ENCODE measurements at regions not wholly inside any gene's neighbourhood (a gene's known extent, or its start where the extent isn't known, plus 50 kb on each side); places are given as distances from the start of the nearest gene placed in this dataset.
"Not testable (repeated sequence)": the region's sequence is repeated elsewhere in the genome, so short reads cannot be mapped to it uniquely, and the experiment has no call there.

DNA sequence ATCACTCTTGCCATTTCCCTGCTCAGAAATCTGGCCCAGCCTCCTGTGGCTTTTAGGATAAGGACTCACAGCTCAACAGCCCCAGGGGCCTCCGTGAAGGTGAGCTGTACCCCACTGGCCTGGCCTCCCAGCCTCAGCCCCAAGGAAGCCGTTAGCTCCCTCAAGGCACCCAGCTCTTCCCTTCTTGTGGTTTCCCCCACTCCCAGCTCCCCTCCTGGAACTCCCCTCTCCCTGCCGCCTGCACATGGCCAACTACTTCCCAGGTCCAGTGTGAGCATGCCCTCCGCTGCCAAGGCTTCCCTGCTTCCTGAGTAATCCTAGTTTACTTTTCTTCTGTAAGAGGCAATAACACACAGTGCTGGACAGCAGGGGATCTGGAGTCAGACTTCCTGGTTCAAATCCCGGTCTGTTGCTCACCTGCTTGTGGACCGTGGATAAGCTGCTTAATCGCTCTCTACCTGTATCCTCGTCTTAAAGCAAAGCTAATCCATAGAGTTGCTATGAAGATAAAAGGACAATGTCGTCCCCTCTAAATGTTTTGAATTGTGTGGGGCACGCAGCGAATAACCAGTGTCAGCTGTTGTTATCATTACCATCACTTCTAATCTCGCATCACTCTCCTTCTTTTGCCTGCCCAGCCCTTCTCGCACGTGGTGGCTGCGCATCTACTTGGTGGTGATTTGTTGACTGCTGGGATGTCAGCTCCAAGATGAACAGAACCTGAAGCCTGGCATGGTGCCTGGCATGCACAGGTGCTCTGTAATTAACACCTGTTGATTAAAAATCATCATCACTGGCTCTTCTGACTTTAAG, 86.6 kb downstream of the C5orf15 start:
- no peak for DNase-seq

DNA sequence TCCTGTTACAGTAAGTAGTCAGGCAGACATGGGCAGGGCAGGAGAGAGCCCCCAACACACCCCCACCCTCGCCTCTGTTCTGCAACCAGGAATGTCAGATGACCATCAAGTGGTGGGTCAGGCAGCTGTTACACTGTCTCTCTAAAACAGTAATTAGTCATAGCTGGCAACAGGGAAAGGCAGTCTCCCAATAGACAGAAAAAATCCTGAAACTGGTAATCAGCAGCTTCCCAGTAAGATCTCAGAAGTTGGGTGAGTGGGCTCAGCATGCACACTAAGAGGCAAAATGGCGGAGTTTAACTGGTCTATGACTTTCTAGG, 90.2 kb downstream of the C5orf15 start:
- DNase-seq, result no peak

DNA sequence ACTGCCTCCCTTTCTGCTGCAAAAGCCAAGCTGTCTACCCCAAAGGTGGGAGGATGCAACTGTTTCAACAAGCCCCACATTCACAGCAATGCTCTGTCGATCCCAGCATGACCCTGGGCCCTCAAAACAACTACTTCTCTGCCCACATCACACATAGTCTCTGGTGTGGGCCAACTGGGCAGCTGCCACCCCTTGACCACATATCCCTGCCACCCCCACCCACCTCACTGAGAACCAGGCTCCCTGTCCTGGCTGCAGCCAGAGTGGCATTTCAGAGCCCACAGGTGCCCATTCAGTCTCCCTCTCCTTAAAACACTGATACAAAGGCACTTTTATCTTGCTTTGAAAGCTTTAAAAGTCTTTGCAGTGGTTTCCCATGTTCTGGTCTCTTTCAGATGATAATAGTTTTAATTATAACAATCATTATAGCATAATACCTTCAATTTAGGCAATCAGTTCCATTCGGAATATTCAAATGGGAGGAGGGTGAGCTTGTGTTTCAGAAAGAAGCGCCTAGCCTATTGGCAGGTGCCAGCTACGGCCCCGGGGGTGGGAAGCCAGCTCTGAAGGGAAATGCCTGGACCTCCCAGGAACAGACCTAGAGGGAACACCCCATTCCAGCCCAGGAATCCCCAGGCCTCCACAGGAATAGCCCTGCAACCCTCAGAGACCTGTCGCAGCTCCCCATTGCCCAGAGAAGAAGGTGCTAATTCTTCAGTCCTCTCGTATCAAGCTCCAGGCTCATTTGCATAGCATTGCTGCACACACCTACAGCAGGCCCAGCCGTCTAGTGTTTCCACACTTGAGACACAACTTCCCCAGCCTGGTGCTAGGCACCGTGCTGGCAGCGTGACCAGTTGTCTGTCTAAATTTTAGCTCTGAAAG, 90.8 kb downstream of the C5orf15 start:
- no peak for DNase-seq

DNA sequence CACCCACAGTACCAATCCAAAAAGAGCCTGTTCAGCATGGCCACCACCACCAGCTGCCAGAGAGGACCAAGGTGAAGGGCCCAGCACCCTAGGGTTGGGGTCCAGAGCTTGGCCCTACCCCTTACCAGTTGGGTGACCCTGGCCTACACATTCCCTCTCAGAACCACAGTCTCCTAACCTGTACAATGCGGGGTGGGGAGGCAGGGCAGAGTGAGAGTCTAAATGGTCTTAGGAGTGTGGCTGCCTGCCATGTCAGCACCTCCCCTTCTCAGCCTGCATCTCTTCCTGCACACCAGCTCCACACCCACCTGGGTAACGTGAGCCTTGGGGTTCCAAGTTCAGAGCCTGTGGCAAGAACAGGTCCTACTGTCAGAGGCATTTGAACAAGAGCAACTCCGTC, 92.2 kb downstream of the C5orf15 start:
- DNase-seq, result no peak

DNA sequence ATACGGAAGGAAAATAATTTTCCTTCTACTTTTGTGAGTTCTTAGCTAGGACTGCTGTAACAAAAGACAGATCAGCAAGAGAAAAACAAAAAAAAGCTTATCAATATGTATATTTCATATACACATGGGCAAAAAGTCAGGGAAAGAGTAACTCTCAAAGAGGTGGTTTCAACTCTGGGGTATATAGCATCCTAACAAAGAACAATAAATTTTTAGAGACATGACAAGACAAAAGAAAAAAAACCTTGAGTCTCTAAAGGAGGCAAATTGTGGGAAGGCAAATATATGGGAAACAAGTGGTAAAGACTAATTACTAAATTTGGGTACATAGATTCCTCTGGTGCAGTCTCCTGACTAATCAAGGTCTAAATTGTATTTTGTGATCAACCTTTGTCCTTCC, 93.2 kb downstream of the C5orf15 start:
- no peak for DNase-seq

DNA sequence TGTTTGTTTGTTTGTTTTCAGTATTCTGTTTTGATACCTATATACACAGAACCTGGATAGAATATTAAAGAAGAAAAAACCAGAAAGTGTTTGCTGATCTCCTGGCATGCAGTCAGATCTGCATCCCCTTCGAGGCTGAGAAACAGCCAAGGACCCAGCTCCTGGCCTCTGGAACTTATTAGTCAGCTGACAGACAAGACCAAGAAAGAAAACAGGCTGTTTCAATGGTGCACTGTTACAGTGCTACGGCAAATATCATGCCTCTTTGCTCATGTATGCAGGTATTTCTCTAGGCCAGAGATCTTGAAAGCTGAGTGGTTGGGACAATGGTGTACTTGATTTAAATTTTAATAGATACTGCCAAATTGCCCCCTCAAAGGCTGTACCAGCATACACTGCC, 95.0 kb downstream of the C5orf15 start:
- no peak for DNase-seq

DNA sequence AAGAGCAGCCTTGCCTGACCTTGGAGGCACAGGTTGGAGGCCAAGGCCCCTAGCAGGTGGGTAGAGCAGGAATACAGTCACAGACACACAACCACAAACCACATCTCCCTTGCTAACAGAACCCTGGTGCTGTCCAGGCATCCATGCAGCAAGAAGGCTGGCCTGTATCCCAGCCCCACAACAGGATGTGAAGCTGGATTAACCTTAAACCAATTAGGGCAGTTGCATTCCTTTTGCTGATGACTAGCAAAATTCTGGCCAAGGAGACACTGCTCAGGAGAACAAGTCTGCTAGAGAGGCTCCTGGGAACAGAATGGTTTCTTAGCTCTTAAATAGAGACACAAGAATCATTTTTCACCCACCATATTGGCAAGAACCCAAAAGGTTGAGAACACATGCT, 97.8 kb downstream of the C5orf15 start:
- no peak for DNase-seq

DNA sequence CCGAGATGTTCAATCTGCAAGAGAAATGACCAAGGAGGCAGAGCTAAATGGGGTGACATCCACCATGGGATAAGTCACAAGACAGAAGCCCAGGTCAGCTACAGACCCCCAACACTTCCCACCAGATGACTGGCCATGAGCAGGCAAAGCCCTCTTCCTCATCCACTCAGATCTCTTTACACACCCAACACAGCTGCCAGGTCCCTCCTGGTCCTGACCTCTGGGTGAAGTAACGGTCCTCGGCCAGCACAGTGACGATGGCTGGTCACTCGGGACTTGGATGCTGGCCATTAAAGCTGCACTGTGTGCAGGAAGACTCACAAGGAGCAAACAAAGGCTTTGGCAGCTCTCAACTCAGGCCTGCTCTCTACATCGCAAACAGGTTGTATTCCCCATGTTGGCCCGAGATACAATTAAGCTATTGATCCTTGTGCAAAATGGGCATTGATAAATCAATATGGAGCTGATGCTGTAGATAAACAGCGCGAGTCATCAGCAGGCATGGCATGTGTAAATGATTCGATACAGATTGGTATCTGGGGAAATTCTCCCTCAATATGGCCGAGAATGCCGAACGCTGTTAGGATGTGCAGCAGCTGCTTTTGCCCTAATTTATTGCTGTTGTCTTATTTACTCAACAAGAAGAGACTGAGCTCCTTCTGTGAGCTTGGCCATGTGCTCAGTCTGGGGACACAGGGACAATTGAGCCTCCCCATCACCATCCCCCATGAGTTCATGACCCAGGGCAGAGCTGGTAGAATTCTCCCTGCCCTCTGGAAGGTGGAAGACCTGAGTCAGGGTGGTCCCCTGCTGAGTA, 98.7 kb downstream of the C5orf15 start:
- DNase-seq, result no peak

DNA sequence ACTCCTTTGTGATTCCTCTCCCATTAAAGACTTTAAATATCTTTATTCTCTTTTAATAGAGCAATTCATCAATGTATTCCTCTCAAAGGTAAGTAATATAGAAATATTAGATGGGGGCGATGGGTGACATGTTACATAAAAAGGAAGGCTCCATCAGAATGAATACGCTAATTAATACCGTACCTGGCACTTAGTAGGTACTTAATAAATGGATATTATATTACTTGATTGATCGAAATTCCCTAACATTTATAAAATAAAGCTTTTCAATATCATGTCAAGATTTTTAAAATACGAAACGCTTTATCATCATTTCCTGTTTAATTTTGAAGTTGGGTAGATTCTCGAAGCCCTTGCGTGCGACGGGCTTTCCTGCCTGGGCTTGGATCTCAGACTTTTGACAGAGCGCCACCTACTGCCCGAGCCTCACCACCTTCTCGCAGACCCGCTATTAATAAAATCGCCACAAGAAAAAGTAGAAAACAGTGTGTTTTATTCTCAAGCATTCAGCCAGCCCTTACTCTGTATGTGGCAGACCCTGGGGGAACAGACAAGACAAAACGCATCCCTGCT, 99.4 kb downstream of the C5orf15 start:
- DNase-seq, result no peak

DNA sequence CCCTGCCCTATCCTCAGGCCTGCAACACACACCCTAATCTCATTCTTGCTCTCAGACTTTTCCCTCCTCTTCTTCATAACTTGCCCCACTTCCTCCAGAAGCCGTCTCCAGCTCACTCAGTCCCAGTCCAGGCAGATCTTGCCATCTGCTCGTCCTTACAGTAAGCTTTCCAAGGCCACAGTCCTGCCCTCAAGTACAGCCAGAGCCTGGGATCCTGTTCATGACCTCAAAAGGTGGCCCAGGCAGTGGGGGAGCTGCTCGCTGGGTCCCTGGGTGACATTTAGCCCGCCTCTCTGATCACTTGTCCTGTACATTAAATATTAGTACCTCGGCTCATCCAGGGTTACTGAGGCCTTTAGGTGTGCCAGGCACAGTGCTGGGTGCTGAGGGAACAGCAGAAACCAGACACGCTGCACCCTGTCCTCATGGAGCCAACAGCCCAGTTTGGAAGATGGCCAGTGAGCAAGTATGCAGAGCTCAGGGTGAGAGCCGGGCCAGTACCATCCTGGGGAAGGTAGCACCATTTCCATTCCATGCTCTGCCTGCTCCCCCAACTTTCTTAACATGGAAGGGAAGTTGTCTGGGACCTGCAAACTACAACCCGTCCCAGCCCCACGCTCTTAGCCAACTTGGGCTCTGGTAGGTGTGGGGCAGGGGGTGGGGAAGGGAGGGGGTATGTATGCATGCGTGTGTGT, 100.4 kb downstream of the C5orf15 start:
- DNase-seq, result no peak

DNA sequence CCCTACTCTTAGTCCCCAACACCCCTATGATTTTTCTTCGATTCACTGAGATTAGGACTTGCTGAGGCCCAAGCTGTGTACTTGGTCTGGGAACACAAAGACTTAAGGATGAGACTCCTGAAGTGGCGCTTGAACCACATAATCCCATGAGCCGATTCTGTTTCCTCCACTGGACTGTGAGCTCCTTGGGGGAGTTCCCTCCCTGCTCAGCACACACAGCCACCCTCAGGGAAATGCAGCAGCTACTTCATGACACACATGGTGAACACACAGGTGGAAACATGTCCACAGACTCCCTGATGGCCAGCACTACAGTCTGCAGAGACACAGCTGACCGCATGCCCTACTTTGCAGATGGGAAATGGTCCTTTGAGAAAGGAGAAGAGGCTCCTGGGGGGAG, 101.1 kb downstream of the C5orf15 start:
- DNase-seq, result no peak

DNA sequence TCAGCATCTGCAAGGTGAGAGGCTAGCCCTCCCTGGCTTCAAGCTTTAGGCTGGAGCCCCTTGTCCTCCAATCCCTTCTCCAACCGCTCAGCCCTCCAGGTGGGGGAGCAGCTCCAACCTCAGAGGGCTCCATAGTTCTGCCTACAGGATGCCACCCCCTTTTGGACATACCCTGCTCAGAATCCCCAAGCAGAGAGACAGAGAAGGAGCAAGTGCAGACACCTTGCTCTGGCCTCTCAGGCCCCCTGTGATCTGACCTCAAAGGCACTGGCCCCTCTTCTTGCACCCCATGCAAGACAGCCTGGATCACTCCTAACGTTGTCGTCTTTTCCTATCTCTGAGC, 101.6 kb downstream of the C5orf15 start:
- no peak for DNase-seq

DNA sequence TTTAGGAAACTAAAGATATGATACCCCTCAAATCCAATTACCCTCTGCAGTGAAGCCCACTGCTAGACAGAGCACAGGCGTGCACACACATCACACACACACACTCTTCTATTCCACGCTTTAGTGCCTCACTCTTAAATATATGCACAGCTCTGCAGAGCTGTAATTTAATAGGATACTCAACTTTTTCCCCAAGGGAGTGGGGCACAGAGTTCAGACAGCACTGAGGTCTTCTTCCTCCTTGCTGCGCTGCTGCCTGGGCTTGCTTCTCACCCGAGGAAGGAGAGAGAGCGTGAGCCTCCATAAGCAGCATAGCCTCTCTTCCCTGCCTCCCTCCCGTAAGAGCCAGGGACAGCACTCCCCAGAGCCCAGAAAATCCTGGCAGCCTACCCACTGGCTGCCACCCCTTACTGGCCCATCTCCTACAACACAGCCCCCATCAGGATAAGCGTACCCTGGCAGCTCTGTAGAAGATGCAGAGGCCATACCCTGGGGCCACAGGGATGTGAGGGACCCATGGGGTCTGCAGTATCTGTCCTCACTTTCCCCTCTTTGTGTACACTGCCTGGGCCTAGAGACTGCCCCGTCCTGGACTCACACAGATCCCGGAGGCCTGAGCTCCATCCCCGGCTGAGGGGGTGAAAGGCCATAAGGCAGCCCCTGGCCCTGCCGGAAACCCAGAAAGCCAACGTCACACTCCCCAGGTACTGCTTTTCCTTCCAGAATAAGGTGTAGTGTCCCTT, 102.1 kb downstream of the C5orf15 start:
- DNase-seq, result no peak

DNA sequence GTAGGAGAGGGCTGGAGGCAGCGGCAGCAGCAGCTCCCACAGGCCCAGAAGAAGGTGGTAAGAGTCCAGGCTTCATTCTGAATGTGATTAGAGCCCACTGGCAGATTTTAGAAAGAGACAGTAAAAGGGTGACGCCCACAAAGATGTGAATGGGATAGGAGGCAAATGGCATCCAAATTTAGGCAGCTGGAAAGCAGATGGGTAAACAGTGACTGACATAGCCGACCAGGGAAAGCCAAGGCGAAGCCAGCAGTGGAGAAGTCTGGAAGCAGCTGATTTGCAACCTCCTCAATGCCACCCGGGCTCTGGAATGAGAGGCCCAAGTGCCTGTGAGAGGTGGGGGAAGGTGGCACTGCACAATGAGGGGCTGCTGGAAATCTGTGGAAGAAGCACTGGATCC, 103.3 kb downstream of the C5orf15 start:
- DNase-seq, result no peak

DNA sequence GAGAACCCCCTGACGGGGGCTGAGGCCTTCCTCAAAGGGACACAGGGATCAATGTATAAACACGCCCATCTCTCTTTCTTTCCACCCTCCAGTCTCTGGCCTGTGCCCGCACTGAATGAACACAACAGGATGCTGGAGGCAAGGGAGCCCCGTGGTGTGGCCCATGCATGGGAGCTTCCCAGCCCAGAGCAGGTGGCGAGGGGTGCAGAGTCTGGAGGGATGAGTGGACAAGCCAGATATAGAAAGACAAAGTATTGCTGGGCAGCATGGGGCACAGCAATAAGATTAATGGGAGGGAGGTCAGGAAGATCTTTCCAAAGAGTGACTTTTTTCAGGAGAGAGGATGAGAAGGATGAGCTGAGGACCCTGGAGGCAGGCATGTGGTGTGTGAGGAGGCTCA, 103.7 kb downstream of the C5orf15 start:
- DNase-seq, result no peak

DNA sequence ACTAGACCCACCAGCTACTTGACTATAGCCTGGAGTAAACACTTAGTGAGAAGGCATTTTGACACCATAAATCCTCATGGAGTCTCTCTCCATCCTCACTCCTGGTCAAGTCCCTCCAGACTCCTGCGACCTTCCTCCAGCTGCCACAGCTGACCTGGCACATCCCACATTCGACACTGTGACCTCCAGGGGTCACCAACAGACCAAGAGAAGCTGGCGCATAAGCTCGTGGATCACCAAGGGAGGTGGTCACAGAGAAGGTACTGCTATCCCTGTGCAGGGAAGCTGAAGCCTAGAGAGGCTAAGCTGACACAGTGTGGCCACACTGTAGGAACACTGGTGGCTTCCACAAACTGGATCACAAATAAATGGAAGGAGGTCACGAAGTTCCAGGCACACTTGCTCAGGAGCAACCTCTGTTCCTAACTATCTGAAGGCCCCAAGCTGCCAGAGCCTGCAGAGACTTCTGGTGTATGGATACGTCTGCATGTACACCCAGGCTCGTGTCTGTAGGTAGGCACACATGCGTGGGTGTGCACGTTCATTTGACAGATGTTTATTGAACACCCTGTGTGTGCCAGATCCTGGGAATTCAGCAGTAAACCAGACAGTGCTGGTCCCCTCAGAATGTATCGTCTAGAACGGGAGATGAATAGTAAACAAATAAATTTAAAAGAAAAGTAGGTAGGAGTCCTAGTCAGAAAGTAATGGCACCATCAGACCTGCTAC, 104.4 kb downstream of the C5orf15 start:
- no peak for DNase-seq

DNA sequence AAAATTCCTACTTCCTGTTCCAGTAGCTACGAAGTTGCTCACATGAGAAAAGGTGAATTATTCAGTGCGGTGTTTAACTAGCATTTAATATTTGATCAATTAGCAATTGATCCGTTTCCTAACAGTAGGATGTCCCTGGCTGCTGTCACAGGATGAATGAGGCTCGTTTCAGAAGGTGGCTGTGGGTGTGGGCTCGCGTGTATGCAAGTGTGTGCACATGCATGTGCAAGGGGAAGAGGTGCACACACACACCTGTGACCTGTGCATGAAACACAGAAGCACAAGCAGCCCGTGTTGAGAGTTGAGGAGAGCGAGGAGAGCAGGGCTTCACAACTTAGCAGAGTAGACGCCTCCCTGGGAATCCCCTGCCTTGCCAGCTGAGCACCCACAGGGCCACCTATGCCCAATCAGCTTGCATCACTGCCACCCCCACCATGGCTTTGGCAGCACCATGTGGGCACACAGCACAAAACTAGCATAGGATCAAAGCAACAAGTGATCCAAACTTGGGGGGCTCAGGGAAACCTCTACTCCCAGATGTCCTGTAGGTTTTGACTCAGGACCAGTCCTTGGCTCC, 107.2 kb downstream of the C5orf15 start:
- DNase-seq, result no peak

DNA sequence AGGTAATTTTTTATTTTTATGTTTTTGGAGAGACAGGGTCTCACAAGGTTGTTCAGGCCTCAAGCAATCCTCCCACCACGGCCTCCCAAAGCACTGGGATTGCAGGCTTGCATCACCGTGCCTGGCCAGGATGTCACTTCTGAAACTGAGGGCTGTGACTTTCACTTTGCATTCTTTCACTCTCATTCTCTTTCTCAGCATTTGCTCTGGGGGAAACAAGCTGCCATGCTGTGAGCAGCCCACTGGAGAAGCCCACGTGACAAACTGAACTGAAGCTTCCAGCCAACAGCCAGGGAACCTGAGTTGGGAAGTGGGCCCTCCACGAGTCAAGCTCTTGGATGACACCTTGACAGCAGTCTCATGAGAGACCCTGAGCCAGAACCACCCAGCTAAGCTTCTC, 109.4 kb downstream of the C5orf15 start:
- DNase-seq, result no peak

DNA sequence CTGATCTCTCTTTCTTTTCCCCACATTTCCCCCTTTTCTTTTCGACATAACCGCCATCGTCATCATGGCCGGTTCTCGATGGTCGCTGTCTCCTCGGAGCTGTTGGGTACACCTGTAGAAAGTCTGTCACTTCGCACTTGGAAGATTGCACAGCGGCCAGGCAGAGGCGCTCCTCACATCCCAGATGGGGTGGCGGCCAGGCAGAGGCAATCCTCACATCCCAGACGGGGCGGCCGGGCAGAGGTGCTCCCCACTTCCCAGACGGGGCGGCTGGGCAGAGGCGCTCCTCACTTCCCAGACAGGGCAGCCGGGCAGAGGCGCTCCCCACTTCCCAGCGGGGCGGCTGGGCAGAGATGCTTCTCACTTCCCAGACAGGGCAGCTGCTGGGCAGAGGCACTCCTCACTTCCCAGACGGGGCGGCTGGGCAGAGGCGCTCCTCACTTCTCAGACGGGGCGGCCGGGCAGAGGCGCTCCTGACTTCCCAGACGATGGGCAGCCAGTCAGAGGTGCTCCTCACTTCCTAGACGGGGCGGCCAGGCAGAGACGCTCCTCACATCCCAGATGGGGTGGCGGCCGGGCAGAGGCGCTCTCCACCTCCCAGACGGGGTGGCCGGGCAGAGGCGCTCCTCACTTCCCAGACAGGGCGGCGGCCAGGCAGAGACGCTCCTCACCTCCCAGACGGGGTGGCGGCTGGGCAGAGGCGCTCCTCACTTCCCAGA, 110.7 kb downstream of the C5orf15 start:
- not testable (repeated sequence) for DNase-seq

DNA sequence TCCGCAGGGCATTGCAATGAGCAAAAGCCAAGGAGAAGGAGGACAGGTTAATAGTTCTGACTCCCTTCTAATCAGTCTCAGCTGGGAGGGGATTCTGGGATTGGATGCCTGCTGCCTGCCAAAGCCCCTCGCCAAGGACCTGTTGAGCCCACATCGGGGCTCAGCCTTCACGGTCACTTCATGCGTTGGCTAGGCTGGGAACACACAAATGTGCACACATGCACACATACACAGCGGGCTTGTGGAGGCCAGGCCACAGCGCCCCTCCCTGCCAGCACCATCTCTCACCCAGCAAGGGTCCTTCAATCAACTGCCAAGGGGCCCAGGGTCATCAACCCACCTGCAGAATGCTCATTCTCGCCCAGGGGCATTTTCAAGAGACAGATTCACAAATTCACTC, 113.9 kb downstream of the C5orf15 start:
- no peak for DNase-seq
